SK-N-SH (cell line): ENCODE measurements at regions not wholly inside any gene's neighbourhood (a gene's known extent, or its start where the extent isn't known, plus 50 kb on each side); places are given as distances from the start of the nearest gene placed in this dataset.

Experiments used
- CTCF ChIA-PET: fragments of 300-600, 350-600 bp; formaldehyde crosslinking; extraction: SDS; loops from one replicate; lab custom pipeline; 2021; lab: Yijun Ruan, JAX
- POLR2A ChIA-PET: fragments of 350-600 bp; sonication (Branson Sonifier 250); formaldehyde crosslinking; extraction: SDS; loops from one replicate; lab custom pipeline; 2020; ENCODE audit warnings: antibody characterized with exemption, inconsistent platforms; lab: Yijun Ruan, JAX
- DNase-seq: peaks from one replicate; pipeline ENCODE4 v3.0.0; 2012
- H2AFZ ChIP-seq: fragments of 200-600 bp; sonication (generic); 2 replicates; pipeline ENCODE4 v1.8.1; 2016; ENCODE audit warnings: antibody characterized with exemption, mild to moderate bottlenecking, low read depth
- H3F3A ChIP-seq: fragments of 200-600 bp; sonication (generic); replicated peaks from 2 replicates; pipeline ENCODE3; 2016; ENCODE audit warnings: antibody characterized with exemption, mild to moderate bottlenecking; ENCODE audit not compliant: insufficient read depth
- H3K27ac ChIP-seq, 2 experiments: fragments of 200-500 bp in 1 of 2; fragments of 200-600 bp in 1 of 2; sonication (Bioruptor generic) in 1 of 2; sonication (generic), shearing (Covaris generic) in 1 of 2; 2 replicates each; pipeline versions ENCODE4 v1.5.1 to v1.6.1; 2014 to 2016; ENCODE audit warnings: low read depth in 2 of 2, inconsistent platforms in 1 of 2, low read length in 1 of 2, mild to moderate bottlenecking in 1 of 2, mixed read lengths in 1 of 2
- H3K27me3 ChIP-seq: fragments of 200-600 bp; sonication (generic), shearing (Covaris generic); 2 replicates; pipeline ENCODE4 v1.6.1; 2016; ENCODE audit warnings: mixed run types; ENCODE audit not compliant: insufficient read depth
- H3K36me3 ChIP-seq, 2 experiments: fragments of 200-500 bp in 1 of 2; fragments of 200-600 bp in 1 of 2; sonication (Bioruptor generic) in 1 of 2; sonication (generic) in 1 of 2; replicated peaks in 1 of 2; 2 replicates each; pipeline versions ENCODE3 to v1.5.1; 2014 to 2016; ENCODE audit warnings: low read length in 1 of 2, mild to moderate bottlenecking in 1 of 2; ENCODE audit not compliant: insufficient read depth in 2 of 2, control insufficient read depth in 1 of 2
- H3K4me1 ChIP-seq, 2 experiments: fragments of 200-500 bp in 1 of 2; fragments of 200-600 bp in 1 of 2; sonication (Bioruptor generic) in 1 of 2; sonication (generic), shearing (Covaris generic) in 1 of 2; 2 replicates each; pipeline versions ENCODE4 v1.5.1 to v1.6.1; 2014 to 2016; ENCODE audit warnings: low read depth in 1 of 2, low read length in 1 of 2, mixed run types in 1 of 2; ENCODE audit not compliant: insufficient read depth in 2 of 2, control insufficient read depth in 1 of 2
- H3K4me2 ChIP-seq: fragments of 200-600 bp; sonication (generic), shearing (Covaris generic); 2 replicates; pipeline ENCODE4 v1.6.1; 2017; ENCODE audit warnings: mixed run types
- H3K4me3 ChIP-seq, 2 experiments: fragments of 200-500 bp in 1 of 2; fragments of 200-600 bp in 1 of 2; sonication (Bioruptor generic) in 1 of 2; sonication (generic), shearing (Covaris generic) in 1 of 2; 2 replicates each; pipeline versions ENCODE4 v1.5.1 to v1.8.1; 2014 to 2016; ENCODE audit warnings: low read depth in 2 of 2, inconsistent platforms in 1 of 2, low read length in 1 of 2, mild to moderate bottlenecking in 1 of 2, mixed read lengths in 1 of 2, moderate library complexity in 1 of 2
- H3K79me2 ChIP-seq: fragments of 200-600 bp; sonication (generic); 2 replicates; pipeline ENCODE4 v1.8.1; 2017; ENCODE audit warnings: mild to moderate bottlenecking; ENCODE audit not compliant: insufficient read depth
- H3K9ac ChIP-seq: fragments of 200-600 bp; sonication (generic); 2 replicates; pipeline ENCODE4 v1.6.1; 2017; ENCODE audit warnings: mixed run types
- H3K9me2 ChIP-seq: fragments of 200-600 bp; sonication (generic); 2 replicates; pipeline ENCODE4 v1.6.1; 2017; ENCODE audit warnings: mixed run types
- H3K9me3 ChIP-seq: fragments of 200-600 bp; sonication (generic); 2 replicates; pipeline ENCODE4 v1.6.1; 2017; ENCODE audit warnings: mixed run types, mild to moderate bottlenecking, moderate library complexity
- H4K20me1 ChIP-seq: fragments of 200-600 bp; sonication (generic); 2 replicates; pipeline ENCODE4 v1.6.1; 2017; ENCODE audit warnings: mild to moderate bottlenecking, mixed run types; ENCODE audit not compliant: insufficient read depth
- CHD2 ChIP-seq: fragments of 150-350 bp; IDR thresholded peaks from 2 replicates; pipeline ENCODE4 v1.6.1; 2018; ENCODE audit warnings: low read length; ENCODE audit not compliant: partially characterized antibody
- ELF1 ChIP-seq: IDR thresholded peaks from 2 replicates; pipeline ENCODE4 v1.4.0; 2012
- EZH2phosphoT487 ChIP-seq: fragments of 200-600 bp; sonication (generic); IDR thresholded peaks from 2 replicates; pipeline ENCODE4 v1.6.1; 2017; ENCODE audit warnings: low read depth, mixed run types, mild to moderate bottlenecking, antibody characterized with exemption, moderate library complexity, borderline replicate concordance
- FOXM1 ChIP-seq: IDR thresholded peaks from 2 replicates; pipeline ENCODE4 v1.4.0; 2012; ENCODE audit warnings: low read depth, mild to moderate bottlenecking
- RAD21 ChIP-seq: IDR thresholded peaks from 2 replicates; pipeline ENCODE4 v1.6.1; 2012; ENCODE audit warnings: mild to moderate bottlenecking, low read length
- RCOR1 ChIP-seq: fragments of 150-350 bp; IDR thresholded peaks from 2 replicates; pipeline ENCODE4 v1.6.1; 2017; ENCODE audit warnings: antibody characterized with exemption, low read length
- REST ChIP-seq: IDR thresholded peaks from 2 replicates; pipeline ENCODE4 v1.6.1; 2012; ENCODE audit warnings: mild to moderate bottlenecking, low read depth, low read length, moderate library complexity
- WGBS: methylation state at CpG from one replicate; pipeline ENCODE4 v1.1.6; 2017; ENCODE audit warnings: low lambda C conversion rate; 5-methylcytosine and 5-hydroxymethylcytosine counted together
- TF ChIP-seq, protein P1 (sequence below): IDR thresholded peaks from 2 replicates; pipeline ENCODE4 v1.4.0; 2012; ENCODE audit warnings: low read depth, borderline replicate concordance
- TF ChIP-seq, protein P2 (sequence below): IDR thresholded peaks from 2 replicates; pipeline ENCODE4; 2012

- Histone ChIP-seq H3K9ac (no peak overlapping the region), H3K27ac (no peak overlapping the region), H3F3A (no peaks in the 10 kb centered on the region), H3K4me1 (no peaks in the 10 kb centered on the region), H3K4me2 (no peak overlapping the region), H2AFZ (no peak overlapping the region), H3K36me3 (no peaks in the 10 kb centered on the region), H3K4me3 (no peak overlapping the region), H3K9me2 (no peaks in the 10 kb centered on the region)
- DNase-seq, result no peak
- 59% methylated on average over 7 of the region's 8 CpGs for WGBS
- TF ChIP-seq EZH2phosphoT487 (no peak), RCOR1 (no peak), REST (no peak), CHD2 (no peak)
- TF ChIP-seq, protein P1, sequence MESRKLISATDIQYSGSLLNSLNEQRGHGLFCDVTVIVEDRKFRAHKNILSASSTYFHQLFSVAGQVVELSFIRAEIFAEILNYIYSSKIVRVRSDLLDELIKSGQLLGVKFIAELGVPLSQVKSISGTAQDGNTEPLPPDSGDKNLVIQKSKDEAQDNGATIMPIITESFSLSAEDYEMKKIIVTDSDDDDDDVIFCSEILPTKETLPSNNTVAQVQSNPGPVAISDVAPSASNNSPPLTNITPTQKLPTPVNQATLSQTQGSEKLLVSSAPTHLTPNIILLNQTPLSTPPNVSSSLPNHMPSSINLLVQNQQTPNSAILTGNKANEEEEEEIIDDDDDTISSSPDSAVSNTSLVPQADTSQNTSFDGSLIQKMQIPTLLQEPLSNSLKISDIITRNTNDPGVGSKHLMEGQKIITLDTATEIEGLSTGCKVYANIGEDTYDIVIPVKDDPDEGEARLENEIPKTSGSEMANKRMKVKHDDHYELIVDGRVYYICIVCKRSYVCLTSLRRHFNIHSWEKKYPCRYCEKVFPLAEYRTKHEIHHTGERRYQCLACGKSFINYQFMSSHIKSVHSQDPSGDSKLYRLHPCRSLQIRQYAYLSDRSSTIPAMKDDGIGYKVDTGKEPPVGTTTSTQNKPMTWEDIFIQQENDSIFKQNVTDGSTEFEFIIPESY, result no peak
- TF ChIP-seq, all 33 proteins: peak for 0
- Histone ChIP-seq H3K79me2 (no peaks in the 10 kb centered on the region), H3K27me3 (no peaks in the 10 kb centered on the region), H3K9me3 (no peaks in the 10 kb centered on the region), H4K20me1 (no peaks in the 10 kb centered on the region)
- ChIA-PET POLR2A (no interaction called here), CTCF (no interaction called here)
These were observed 67.8 kb upstream of the LHX1 start for GRCh38 chr17:36869441-36869840.

GRCh38 chr17:36869856-36870719 is 67.2 kb upstream of the LHX1 start:
- Histone ChIP-seq H4K20me1 (no peaks in the 10 kb centered on the region), H3K27me3 (no peaks in the 10 kb centered on the region), H3K9me3 (no peaks in the 10 kb centered on the region), H3K9me2 (no peaks in the 10 kb centered on the region), H3K36me3 (no peaks in the 10 kb centered on the region), H3K79me2 (no peaks in the 10 kb centered on the region), H3K4me2 (no peak overlapping the region), H2AFZ (no peak overlapping the region), H3K4me3 (no peak overlapping the region), H3K27ac (no peak overlapping the region), H3K4me1 (no peaks in the 10 kb centered on the region), H3K9ac (no peak overlapping the region), H3F3A (no peaks in the 10 kb centered on the region)
- ChIA-PET POLR2A (interaction anchor here (0.8 kb wide), 1 partner anchor 59 kb away, joined by 3 read pairs; no protein-coding TSS in a partner anchor), CTCF (interaction anchor here (0.6 to 1.1 kb wide), 2 partner anchors 20 to 99 kb away, joined by 3 read pairs; no protein-coding TSS in a partner anchor)
- TF ChIP-seq RAD21, result no peak
- TF ChIP-seq, protein P2, sequence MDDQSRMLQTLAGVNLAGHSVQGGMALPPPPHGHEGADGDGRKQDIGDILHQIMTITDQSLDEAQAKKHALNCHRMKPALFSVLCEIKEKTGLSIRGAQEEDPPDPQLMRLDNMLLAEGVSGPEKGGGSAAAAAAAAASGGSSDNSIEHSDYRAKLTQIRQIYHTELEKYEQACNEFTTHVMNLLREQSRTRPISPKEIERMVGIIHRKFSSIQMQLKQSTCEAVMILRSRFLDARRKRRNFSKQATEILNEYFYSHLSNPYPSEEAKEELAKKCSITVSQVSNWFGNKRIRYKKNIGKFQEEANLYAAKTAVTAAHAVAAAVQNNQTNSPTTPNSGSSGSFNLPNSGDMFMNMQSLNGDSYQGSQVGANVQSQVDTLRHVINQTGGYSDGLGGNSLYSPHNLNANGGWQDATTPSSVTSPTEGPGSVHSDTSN, result no peak
- TF ChIP-seq FOXM1, result no peak
- no peak for TF ChIP-seq ELF1
- no peak for DNase-seq
- WGBS, result 68% methylated on average over 16 of the region's 18 CpGs
